Hepatic stellate cell (primary cell): ENCODE measurements at regions not wholly inside any gene's neighbourhood (a gene's known extent, or its start where the extent isn't known, plus 50 kb on each side); places are given as distances from the start of the nearest gene placed in this dataset.

Source experiments
- DNase-seq: peaks from one replicate; pipeline ENCODE4 v3.0.0; 2011; ENCODE audit warnings: low spot score

DNA sequence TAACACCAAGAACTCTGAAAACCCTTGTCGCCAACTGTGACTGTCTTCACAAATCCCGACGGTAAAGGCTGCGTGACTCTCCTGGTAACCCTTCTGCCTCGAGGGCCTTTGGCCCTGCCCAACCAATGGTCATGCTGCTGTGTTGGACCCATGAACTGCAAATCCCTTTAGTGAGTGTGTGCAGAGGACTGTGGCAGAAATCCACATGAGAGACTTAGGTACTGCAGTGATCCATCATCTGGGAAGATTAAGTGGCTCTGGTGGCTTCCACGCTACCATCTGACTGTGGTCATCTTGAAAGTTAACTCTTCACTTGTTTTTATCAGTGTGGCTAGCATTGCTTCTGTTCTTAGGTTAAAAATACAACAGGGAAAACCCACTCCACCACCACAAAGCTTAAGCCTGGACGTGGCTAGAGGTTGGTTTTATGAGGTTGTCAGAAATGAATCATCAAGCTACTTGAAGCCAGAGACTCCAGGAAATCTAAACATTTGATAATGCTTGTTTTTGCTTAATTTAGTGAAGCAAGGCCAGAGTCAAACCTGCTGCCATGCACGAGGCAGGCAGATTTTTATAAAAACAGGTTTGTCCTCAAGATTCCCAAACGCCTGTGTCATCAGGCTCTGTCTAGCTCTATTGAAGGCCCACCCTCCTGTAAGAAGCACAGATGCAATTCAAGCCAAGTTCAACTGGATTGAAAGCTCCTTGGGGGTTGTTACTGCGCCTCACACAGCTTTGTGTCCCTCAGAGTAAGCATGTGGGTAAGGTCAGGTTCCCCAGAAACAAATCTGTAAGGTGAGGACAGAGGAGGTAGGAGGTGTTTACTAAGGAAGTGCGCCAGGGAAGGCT is 52.7 kb upstream of the ERCC6L2 start:
- DNase-seq: peak; percentile 74

DNA sequence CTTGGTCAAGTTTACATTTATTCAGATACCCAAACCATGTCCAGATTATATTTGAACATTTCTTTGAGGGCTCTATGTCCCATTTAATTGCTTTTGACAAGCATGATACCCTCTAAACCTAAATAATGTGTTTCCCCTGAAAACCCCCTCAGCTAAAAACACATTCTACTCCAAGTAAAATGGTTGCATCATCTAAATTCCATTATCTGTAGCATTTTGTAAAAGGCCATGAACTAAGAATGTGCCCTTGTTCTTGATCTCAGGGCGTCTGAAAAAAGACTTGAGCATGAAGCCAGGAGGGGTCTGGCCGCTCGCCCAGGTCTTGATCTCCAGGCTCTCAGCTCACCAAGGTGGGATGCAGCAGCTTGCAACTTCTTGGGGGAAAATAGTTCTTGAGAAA is 53.5 kb upstream of the ERCC6L2 start:
- DNase-seq: no peak

DNA sequence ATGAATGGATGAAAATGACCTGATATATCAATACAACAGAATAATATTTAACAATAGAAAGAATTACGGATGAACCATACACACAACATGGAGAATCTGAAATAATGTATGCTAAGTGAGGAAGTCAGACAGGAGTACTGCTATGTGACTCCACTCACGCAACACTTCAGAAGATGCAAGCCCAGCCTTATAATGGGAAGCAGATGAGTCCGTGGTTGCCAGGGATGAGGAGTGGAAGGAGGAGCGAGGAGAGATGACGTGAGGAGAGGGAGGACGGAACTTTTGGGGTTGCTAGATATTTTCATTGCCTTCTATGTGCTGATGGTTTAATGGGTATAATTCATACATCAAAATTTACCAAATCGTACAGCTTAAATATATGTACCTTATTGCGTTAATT is 55.4 kb upstream of the ERCC6L2 start:
- no peak for DNase-seq

DNA sequence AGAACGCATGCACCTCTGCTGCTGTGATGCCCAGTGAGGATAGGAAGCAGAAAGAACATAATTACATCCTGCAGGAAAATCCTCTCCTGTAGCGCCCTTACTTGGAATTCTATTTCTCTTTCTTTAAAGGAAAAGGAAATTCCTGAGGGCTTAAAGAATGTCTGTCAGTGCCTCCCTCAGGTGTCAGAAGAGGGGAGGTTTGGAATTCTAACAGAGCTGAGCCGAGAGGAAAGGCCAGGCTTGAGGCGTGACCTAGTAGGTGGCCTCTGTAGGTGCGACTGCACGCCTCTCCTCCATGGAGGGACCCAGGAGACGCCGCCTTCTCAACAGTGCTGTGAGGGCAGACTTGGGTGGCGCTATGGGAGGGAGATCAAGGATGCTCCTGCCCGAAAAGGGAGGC is 55.9 kb upstream of the ERCC6L2 start:
- no peak for DNase-seq

DNA sequence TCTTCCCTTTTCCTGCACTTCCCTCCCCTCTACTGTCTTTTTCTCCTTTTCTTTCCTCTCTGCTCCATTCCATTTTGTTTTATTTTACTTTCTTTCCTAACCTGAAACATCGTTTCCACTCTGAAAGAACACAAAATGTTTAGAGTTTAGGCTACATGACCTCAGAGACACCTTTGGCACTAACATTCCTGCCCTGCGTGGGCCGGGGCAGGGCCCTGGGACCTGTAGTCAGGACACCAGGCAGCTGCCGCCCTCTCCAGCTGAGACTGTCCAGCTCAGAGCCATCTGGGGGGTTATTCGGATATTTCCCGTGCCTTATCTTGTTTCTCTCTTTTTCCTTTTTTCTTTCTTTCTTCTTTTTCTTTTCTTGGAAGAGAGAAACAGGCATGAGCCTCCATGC is 58.3 kb upstream of the ERCC6L2 start:
- no peak for DNase-seq

DNA sequence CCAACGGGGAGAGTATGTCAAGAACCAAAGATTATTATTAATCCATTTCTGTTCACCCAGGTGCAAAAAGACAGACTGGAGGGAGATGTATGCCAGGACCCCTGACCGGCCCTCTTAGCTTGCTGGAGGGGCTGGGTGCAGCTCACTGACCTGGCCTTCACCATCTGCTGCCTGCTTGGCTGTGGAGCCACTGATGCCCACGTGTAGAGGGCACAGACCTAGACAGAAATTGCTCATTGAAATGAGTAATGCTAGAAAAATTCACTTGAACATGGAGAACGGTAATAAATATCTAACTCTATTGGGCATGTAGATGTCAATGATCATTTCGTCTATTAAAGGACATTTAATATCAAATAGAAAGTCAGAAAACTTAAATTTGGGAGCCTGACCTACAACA is 58.8 kb upstream of the ERCC6L2 start:
- no peak for DNase-seq

DNA sequence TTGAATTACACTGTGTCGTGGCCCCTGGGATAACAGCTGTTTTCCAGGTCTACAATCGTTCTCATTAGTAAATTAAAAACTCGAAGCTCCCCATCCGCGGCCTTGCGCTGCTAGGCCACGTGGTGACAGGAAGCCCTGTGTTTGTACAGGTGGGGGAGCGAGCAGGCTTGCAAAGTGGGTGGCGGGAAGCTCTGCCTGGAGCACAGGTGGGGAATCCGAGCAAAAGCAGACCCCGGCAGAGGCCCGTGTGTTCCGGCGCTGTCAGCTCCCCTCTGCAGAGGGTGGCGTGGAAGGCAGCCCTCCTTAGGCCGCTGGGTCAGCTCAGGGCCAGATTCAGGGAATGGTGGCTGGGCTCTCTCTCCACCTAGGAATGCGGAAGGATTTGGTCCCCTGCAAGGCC is 59.5 kb upstream of the ERCC6L2 start:
- DNase-seq: no peak

DNA sequence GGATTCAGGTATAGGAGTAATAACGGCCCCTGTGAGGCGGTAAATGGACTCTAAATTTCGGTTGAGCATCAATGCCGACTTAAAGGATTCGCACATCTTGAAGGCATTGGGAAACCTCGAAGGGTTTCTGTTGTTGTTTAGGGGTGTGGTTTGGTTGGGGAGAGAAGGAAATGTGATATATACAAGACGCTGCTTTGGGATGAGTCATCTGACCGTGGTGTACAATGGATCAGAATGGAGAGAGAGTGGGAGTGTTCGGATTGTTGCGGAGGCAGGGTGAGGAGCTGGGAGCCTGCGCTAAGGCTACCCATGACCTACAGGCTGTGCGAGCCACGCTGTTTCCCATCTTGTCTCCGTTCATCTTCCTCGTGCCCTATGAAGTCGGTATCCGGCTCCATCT is 60.4 kb upstream of the ERCC6L2 start:
- DNase-seq: no peak

DNA sequence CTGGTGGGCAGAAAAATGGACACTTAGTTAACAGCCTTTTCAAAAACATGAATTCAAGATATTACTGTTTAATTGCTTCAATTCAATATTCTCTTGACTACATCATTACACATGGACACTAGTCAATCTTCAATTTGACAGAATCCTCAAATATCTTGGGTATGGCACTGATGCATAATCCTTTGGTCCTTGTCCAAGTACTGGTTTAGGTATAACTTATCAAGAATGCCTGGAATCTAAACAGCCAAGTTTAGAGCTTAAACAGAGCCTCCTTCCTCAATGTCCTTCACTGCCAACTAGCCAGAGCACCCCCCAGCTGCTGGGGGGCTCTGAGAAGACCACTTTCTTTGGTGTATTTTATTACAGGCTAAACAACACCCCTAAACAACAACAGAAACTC is 61.6 kb upstream of the ERCC6L2 start:
- no peak for DNase-seq

DNA sequence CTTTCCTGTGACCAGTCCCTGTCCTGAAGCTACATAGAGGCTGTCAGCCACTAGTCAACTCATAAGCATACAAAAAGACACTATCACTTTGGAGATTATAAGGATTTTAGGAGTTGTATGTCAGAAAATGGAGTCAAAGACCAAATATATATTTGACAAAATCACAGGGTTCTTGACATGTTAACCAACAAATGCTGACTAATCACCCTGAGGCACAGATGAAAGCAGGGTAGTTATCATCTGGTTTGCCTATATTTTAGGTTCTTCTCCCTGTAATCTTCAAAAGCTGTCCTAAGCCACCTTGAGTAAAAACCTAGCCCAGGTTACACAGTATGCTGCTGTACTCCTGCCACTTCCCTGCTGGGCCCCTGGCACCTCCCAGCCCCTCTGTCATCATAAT is 64.7 kb upstream of the ERCC6L2 start:
- DNase-seq: no peak

DNA sequence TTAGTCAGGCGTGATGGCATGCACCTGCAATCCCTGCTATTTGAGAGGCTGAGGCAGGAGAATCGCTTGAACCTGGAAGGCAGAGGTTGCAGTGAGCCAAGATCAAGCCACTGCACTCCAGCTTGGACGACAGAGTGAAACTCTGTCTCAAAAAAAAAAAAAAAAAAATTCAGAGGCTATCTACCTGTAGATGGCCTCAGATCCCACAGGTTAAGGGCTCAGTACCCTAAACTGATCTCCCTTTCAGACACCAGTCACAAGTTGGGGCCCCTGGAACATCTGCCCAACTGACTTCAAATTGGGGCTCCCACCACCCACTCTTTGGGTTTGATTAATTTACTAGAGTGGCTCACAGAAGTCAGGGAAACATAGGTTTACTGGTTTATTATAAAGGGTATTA is 65.4 kb upstream of the ERCC6L2 start:
- no peak for DNase-seq

DNA sequence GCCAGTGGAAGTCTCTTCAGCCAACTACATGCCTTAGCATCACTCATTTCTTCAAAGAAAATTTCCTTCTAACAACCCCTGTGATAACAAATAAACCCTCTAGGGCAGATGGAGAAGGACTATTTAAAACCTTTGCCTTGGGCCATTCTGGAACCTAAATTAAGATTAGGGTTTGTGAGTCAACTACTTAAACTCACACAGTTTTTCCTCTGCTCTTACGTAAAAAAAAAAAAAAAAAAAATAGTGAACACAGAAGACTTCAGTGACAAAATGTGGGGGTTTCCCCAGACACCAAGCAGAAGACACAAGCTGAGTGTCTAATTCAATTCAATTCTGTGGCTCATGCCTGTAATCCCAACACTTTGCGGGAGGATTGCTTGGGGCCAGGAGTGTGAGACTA is 65.8 kb upstream of the ERCC6L2 start:
- DNase-seq: no peak

DNA sequence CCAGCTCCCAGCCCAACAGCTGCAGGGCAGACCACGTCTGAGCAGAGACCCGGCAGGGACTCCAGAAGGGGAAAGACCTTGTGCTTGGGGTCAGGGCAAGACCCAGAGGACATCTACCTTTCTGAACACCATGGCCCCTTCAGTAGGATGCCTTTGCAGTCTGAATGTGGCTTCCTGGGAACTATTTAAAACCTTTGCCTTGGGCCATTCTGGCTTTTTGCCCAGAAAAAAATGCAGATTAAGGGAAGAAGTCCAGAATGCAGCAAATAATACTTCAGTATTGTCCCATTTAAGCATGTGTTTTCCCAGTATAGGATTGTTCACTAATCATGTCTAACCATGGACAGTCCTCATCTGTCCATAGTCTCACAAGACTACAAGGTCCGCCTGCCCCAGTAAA is 67.5 kb upstream of the ERCC6L2 start:
- DNase-seq: no peak

DNA sequence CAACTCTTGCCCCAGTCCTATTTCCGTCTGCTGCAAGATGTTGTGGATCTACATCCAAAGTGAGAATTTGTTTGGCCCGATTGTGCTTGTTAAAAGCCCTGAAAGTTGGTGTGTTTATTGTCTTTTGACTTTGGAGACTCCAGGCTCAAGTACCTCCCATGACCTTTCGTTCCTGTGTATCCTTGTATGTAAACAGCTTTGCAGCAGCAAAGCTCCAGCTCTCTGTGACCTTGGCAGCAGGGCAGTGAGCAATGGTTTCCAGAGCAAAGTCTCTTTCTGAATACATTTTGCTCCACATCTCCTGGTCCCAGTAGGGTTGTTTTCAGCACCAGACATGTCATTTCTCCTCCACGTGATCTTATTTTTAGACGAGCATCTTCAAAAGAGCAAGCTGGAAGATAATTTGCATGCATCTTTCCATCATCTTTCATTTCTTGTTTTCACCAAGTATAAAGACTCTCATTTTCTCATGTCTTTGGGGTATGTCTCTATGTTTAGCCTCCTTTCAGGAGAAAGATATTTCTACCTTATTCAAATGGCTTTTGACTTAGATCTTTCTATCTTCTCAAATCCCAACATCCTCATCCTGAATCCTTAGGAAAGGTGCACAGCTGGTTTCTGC is 68.1 kb upstream of the ERCC6L2 start:
- no peak for DNase-seq

DNA sequence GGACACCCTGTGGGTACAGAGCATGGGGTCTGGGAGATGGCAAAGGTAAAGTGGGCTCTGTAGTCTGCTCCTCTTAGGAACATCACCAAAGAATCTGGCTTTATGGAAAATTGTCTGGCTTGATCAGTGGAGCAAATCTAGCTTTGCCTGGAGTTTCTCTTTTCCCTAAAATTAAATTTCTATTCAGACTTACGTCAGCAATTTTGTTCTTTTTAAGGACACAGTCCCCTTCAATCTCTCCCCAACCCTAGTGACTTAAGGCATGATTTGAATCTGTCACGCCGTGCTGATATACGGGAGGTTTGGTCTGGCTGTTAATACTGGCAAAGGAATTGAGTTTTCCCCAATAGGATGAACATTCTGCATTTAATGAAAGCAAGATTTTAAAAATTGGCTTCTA is 72.3 kb upstream of the ERCC6L2 start:
- no peak for DNase-seq

DNA sequence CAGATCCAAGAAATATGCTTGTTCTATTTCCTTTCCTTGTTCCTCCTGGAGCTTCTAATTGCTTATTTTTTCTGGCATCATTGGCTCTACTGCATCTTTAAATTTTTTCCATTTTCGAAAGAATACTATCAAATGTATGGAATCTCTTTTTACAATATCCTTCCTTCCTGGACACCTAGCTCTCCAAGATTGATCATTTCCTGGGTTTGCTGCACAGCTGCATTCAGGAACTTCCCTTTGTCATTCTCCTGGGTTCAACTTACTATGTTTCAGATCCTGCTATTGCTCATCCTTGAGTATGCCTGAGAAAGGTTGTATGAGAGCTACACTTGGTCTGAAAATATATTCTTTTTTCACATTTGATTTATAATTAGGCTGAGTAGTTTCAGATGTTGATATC is 73.7 kb upstream of the ERCC6L2 start:
- no peak for DNase-seq

DNA sequence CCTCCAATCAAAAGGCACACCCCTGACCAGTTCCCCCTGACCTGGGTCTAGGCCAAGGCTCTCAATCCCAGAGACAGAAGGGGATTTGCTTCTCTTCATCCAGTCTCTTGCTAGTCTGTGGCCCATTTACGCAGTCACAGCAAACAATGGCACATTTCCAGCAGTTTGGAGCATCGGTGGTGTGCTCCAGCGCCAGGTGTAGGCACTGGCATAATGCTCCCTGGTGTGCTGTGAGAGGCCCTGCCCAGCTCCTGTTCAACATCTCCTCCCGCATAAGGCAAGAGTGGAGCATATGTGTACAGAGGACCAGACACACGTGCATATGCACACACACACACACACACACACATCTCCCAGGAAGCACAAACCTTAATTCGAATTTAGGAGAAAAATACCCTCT is 79.5 kb upstream of the ERCC6L2 start:
- DNase-seq: no peak

DNA sequence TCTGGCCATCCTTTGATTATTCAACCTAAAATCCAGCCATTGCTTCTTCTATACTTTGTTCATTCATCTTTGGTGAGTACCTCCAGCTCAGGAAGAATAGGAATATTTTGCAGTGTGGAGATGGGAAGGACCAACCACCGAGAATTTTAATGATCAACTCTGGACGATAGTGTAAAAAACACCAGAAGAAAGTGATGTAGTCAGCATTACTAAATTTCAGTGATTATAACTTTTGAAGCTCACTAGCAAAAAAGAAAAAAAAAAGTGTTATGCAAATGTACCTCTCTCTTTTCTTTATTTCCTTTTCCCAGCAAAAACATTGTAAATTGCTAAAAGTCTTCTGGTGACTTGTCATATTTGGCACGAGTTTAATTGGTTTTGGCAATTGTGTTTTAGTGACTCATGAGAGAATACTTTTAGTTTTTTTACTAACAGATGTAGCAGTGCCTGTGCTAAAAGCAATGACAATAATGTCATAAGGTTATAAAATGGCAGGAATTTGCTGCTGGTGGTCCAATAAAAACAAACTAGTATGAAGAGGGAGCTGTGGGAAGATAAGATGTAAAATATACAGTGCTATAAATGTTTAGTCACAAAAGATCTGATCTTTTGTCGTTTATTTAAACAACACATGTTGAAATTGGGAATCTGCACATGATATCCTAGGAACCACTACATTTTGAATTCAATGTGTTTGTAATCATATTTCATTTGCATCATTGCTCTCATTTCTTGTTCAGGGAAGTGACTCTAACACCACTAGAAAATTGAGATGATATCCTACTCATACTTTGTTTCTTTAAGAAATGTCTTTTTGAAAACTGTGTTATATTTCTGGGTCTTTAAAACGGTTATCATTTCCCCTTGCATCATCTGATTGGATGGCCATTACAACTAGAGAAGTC is 81.3 kb upstream of the ERCC6L2 start:
- peak; percentile 67 for DNase-seq

DNA sequence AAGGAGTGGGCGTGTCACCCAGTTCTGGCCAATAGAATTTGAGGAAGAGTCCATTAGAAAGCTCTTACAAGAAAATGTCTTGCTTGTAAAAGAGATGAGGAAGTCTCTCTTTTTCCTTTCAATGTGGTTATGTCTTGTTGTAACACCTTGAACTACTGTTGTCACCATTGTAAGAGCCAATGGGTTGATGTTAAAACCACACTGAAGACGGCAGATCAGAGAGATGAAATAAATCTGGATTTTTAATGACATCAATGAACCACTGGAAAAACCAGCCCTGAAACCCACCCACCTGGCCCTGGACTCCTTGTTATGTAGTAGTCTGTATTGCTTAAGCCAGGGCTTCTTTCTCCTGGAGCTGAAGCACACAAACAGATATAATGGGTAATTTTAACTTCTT is 83.8 kb upstream of the ERCC6L2 start:
- no peak for DNase-seq

DNA sequence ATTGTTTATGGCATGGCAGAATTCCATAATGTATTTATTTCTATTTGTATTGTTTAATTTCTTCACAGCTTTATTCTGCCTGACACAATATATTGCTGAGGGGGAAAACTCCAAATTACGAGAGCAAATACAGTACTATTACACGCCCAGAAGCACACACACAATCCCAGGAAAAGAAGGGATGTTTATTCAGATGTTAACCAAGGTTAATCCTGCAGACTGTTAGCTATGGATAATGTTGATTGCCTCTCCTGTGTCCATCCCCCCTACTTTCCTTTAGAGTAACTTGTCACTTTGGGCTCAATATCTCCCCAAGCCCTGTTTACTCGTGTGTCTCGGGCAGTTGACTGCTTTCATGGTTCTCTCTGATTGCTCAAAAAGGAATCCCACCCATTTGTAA is 84.2 kb upstream of the ERCC6L2 start:
- DNase-seq: no peak

DNA sequence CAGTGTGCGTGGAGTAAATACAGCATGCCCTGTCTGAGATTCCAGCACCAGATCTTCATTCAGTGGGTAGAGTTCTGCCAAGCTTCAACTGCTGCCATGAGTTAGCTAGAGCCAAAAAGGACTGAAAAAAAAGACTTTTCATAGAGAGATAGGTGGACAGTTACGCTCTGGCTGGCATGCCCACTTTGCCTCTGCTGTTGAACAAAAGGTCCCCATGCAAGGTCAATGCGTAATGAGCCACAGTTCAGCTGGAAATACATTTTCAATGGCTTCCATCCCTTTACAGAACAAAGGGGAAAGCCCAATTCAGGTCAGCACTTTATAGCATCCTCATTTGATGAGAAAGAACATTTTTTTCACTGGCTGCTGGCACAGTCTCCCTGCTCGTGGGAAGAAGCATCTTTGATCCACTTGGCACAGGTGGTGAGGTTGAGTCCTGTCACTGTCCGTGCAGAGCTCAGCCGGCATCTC is 86.9 kb upstream of the ERCC6L2 start:
- no peak for DNase-seq

DNA sequence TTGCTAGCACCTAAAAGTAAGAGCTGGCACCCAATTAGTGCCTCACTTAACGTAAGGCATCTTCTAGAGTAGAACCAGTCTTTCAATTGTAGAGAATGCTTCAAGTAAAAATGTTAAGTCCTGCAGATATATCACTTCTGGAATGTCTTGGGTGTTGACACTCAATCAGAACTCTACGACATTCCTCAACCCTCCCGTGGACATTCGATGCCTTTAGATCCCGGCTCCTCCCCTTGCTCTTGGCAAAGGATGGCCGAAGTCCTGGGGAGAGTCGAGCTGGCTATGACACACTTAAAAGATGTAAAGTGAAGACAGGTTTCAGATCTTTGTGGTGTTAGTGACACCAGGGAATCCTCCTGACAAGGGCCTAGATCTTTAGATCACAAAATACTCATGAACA is 87.5 kb upstream of the ERCC6L2 start:
- no peak for DNase-seq

DNA sequence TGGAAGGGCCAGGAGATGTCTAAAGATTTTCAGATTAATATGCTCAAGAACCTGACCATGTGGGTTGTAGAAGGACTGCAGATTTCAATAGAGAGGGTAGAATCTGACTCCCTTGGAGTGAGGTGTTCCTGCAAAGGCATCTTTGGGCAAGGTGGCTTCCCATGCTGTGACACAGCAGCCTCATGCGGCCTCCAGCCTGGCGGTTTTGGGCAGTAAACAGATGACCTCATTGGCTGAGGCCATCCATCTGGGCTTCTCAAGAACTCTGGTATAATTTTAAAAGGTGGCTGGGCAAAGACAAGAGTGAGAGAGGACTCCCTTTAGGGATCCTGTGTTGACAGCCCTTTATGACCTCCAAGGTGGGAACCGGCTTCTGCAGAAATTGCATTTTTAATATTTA is 90.3 kb upstream of the ERCC6L2 start:
- no peak for DNase-seq
